Muscle of leg (tissue), 3 donors: ENCODE measurements at regions not wholly inside any gene's neighbourhood (a gene's known extent, or its start where the extent isn't known, plus 50 kb on each side); places are given as distances from the start of the nearest gene placed in this dataset.
A peak's percentile ranks its signal among the peaks of the same experiment; 100 is the strongest.

Source experiments
- DNase-seq: peaks from one replicate; pipeline ENCODE4 v3.0.0; 2013
- H3K27ac ChIP-seq: one replicate; pipeline ENCODE4 v1.5.1; 2013; ENCODE audit warnings: mild to moderate bottlenecking, low read length, control low read depth
- H3K27me3 ChIP-seq: one replicate; pipeline ENCODE4 v1.6.1; 2013; ENCODE audit warnings: low read length; ENCODE audit not compliant: control insufficient read depth, insufficient read depth
- H3K36me3 ChIP-seq: one replicate; pipeline ENCODE4 v1.6.1; 2013; ENCODE audit warnings: low read length; ENCODE audit not compliant: control insufficient read depth, insufficient read depth
- H3K4me1 ChIP-seq: one replicate; pipeline ENCODE4 v1.6.1; 2013; ENCODE audit warnings: low read length; ENCODE audit not compliant: control insufficient read depth, insufficient read depth
- H3K4me3 ChIP-seq: one replicate; pipeline ENCODE4 v1.5.1; 2013; ENCODE audit warnings: low read length, control low read depth
- H3K9me3 ChIP-seq: replicated peaks from 2 replicates; pipeline ENCODE4 v1.6.1; 2013; ENCODE audit warnings: low read depth, low read length; ENCODE audit not compliant: control insufficient read depth
- WGBS: methylation state at CpG from one replicate; pipeline ENCODE4 v1.1.5; 2013; ENCODE audit warnings: missing lambda C conversion rate; ENCODE audit not compliant: insufficient coverage; 5-methylcytosine and 5-hydroxymethylcytosine counted together

DNA sequence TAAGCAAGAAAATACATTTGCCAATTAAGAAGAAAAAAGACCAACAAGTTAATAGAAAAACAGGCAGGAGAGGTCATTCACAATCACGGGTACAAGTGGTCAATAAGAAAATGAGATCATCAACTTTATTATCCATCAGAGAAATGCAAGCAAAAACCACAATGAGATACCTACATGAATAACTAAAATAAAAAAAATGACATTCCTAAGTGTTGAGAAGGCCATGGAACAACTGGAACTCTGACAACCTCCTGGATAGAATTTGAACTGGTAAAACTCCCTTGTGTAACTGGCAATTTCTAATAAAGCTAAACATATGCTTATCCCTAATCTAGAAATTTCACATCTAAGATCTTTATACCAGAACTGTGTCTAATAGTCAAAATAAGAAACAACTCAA lies 135.4 kb upstream of the BACE2 start:
- no peaks in the 10 kb centered on the region for H3K36me3 ChIP-seq
- no peak overlapping the region for H3K4me3 ChIP-seq
- H3K4me1 ChIP-seq = peaks cover 4% of the 10 kb centered on the region
- no peak for DNase-seq
- H3K27me3 ChIP-seq = no peaks in the 10 kb centered on the region
- no CpG with 5 or more reads among the region's 1 CpG for WGBS
- no peaks in the 10 kb centered on the region for H3K9me3 ChIP-seq
- no peak overlapping the region for H3K27ac ChIP-seq

DNA sequence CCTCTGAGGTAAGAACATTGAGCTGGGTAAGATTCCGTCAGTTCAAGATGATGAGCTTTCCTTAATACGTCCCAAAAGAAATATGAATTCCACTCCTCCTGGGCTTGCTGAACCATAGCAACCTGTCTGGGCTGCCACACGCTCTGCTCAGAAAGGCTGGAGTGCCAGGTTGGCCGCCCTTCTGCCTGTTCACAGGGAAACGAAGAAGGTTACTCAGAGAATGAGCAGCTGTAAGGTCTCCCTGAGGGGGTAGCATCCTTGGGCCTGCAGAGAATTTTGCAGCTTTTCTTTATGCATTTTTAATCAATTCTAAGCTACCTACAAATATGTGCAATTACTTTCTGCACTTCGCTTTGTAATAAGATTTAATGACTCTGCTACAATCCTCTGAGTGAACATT lies 130.7 kb upstream of the BACE2 start:
- no peak for DNase-seq
- WGBS = 38% methylated on average over 3 of the region's 6 CpGs
- Histone ChIP-seq H3K9me3 (no peaks in the 10 kb centered on the region), H3K27me3 (peaks cover 2% of the 10 kb centered on the region), H3K36me3 (no peaks in the 10 kb centered on the region), H3K4me1 (peaks cover 4% of the 10 kb centered on the region), H3K4me3 (no peak overlapping the region), H3K27ac (no peak overlapping the region)

DNA sequence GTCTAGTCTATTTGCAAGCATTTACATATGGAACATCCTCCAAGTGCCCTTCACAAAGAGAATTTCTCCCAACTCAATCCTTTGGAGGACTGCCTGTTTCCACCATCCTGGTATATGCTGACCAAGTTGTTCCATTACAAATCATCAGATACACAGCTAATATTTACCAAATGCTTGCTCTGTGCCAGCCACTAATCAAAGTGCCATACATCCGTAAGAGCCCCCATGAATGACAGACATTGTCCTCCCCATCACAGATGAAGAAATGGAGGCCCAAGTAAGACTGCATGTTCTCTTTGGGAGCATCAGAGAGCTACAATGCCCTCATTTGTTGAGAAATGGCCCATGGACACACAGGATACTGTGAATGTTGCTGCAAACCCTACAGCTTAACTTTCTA lies 130.0 kb upstream of the BACE2 start:
- Histone ChIP-seq H3K36me3 (no peaks in the 10 kb centered on the region), H3K27me3 (peaks cover 2% of the 10 kb centered on the region), H3K4me3 (no peak overlapping the region), H3K4me1 (peaks cover 4% of the 10 kb centered on the region), H3K9me3 (no peaks in the 10 kb centered on the region), H3K27ac (no peak overlapping the region)
- no CpG with 5 or more reads among the region's 1 CpG for WGBS
- DNase-seq = no peak

DNA sequence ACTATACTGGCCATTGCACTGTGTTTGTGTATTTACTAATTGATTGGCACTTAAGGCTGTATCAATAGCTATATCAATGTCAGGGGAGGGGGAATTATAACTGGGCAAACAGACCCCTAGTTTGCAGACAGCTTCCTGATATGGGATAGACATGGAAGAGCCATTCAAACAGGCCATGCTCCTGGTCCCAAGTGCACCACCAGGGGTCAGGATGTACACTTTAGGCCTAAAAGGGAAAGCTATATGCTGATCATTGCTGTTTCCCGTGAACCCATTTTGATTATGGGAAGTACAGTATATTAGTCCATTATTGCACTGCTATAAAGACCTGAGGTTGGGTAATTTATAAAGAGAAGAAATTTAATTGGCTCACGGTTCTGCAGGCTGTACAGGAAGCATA lies 124.9 kb upstream of the BACE2 start:
- Histone ChIP-seq H3K27ac (no peak overlapping the region), H3K9me3 (no peaks in the 10 kb centered on the region), H3K27me3 (peaks cover 4% of the 10 kb centered on the region), H3K4me3 (no peak overlapping the region), H3K36me3 (no peaks in the 10 kb centered on the region), H3K4me1 (peaks cover 2% of the 10 kb centered on the region)
- no peak for DNase-seq
- WGBS = 83% methylated on average over 1 of the region's 2 CpGs

DNA sequence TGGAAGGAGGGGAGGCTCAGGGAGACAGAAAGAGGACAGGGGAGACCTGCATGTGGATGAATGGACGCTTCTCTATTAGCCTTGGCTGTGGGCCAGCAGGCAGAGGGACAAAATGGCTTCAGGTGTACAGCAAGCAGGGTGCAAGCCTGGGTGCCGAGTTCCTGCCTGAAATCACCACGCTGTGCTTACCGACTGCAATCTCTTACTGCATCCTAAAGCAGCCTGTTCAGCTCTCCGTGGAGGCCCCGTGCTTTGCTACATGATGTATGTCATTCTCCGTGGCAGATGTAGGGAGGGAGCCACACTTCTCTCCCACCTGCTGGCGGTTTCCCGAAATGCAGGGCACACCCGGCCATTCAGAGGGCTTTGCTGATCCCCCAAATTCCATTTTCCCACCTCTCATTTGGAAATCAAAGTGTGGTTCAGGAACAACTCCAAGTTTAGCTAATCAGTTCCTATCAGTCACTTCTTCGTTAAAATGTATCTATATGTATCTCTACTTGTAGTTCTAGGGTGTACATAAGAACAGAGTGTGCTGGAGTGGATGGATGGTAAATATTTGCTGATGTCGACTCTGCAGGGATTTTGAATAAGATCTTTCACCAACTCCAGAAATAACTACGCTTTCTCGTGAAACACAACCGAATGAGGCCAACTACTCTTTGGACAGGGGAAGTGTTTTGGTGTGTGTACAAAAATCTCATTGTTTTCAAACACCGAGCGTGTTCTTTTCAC lies 122.3 kb upstream of the BACE2 start:
- no peak overlapping the region for H3K4me3 ChIP-seq
- peaks cover 2% of the 10 kb centered on the region for H3K27me3 ChIP-seq
- no peaks in the 10 kb centered on the region for H3K9me3 ChIP-seq
- 28% methylated on average over 5 of the region's 17 CpGs for WGBS
- peaks cover 2% of the 10 kb centered on the region for H3K4me1 ChIP-seq
- DNase-seq = peak; percentile 45
- no peaks in the 10 kb centered on the region for H3K36me3 ChIP-seq
- no peak overlapping the region for H3K27ac ChIP-seq

DNA sequence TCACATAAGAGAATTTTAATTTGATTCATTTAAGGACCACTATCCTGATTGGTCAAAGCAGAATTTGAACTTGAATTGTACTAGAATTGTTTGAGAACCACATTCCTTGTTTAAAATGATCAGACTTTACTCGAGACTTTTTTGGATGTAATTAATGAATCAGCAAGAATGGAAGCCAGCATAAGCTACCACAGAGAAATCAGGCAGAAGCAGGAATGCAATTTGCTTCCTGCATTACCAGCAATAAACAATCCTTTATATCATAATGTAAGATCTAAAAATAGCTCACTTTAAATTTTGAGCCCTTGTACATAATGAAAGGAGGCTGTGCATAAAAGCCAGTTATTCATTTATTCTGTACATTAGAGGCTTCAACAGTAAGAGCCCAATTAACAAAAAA lies 119.8 kb upstream of the BACE2 start:
- H3K4me1 ChIP-seq = peaks cover 8% of the 10 kb centered on the region
- H3K27me3 ChIP-seq = peaks cover 2% of the 10 kb centered on the region
- H3K36me3 ChIP-seq = no peaks in the 10 kb centered on the region
- no peaks in the 10 kb centered on the region for H3K9me3 ChIP-seq
- no peak overlapping the region for H3K4me3 ChIP-seq
- DNase-seq = no peak
- no peak overlapping the region for H3K27ac ChIP-seq
- no CpG with 5 or more reads among the region's 1 CpG for WGBS

- no peaks in the 10 kb centered on the region for H3K9me3 ChIP-seq
- H3K4me3 ChIP-seq = no peak overlapping the region
- peaks cover 2% of the 10 kb centered on the region for H3K27me3 ChIP-seq
- 100% methylated on average over 1 of the region's 5 CpGs for WGBS
- H3K36me3 ChIP-seq = no peaks in the 10 kb centered on the region
- peaks cover 9% of the 10 kb centered on the region for H3K4me1 ChIP-seq
- DNase-seq = no peak
- H3K27ac ChIP-seq = no peak overlapping the region
These were observed 119.3 kb upstream of the BACE2 start for GRCh38 chr21:41048623-41049022.

DNA sequence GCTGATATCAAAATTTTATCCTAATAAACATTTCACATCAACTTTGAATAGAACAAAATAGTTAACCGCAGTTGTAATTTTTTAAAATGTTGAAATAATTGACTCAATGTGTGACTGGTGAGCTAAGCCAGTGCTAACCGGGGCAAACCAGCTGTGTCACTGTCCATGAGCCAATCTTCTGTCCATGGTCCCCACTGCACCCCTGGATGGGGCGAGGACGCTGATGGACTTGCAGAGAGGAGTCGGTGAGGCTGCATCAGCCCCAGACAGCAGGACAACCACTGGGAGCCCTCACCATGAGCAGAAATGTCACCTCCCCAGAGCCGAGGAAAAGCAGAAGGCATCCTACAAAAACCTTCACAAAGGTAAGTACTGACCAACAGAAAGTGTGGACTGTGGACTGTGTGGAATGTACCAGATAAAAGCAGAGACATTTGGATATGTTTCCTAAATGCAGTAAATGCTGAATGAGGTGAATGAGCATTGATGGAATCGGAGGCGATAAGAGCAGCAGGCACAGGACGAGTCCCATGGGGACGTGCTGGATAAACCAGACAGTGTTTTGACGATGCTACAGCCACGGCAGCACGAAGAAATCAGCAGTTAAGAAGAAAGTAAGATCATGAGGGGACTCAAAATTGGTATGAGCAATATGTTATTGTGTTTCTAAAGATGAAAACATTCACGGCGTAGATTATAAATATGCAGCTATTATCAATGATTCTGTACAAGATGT lies 115.0 kb upstream of the BACE2 start:
- peak overlapping the region; percentile 15 for H3K27ac ChIP-seq
- 55% methylated on average over 11 of the region's 15 CpGs for whole genome bisulfite sequencing
- no peaks in the 10 kb centered on the region for H3K9me3 ChIP-seq
- peak; percentile 37 for DNase-seq
- H3K27me3 ChIP-seq = no peaks in the 10 kb centered on the region
- H3K4me1 ChIP-seq = peaks cover 13% of the 10 kb centered on the region
- no peak overlapping the region for H3K4me3 ChIP-seq
- H3K36me3 ChIP-seq = no peaks in the 10 kb centered on the region

DNA sequence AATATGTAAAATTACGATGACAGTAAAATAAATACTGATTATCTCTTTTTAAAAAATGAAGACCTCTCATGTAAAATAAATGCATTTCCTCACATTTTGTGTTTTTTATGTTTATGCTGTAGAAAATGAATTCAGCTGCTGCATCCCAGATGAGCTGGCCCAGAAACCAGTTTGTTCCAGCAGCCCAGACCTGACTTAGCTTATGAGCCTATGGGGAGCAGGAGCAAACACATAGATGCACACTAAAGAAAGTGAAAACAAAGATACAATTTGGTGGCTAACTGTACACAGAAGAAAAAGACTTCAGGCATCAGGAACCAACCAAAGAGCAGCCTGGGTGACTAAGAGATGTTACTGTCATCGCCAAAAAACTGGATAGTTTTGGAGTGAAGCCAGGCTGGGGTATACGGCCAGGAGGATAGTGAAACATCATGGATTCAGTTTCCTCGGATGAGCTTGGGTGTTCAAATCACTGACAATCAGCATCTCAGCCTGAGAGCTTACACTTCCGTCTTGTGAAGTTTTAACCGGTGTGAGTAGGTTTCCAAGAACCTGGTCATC lies 113.9 kb upstream of the BACE2 start:
- Histone ChIP-seq H3K36me3 (no peaks in the 10 kb centered on the region), H3K9me3 (peaks cover 4% of the 10 kb centered on the region), H3K4me3 (no peak overlapping the region), H3K4me1 (peaks cover 13% of the 10 kb centered on the region), H3K27me3 (no peaks in the 10 kb centered on the region), H3K27ac (peak overlapping the region; percentile 80)
- WGBS = 14% methylated on average over 3 of the region's 6 CpGs
- DNase-seq = peak; percentile 93

- no peak overlapping the region for H3K27ac ChIP-seq
- H3K9me3 ChIP-seq = peaks cover 4% of the 10 kb centered on the region
- H3K4me1 ChIP-seq = peaks cover 13% of the 10 kb centered on the region
- no peaks in the 10 kb centered on the region for H3K36me3 ChIP-seq
- no peak for DNase-seq
- H3K4me3 ChIP-seq = no peak overlapping the region
- H3K27me3 ChIP-seq = no peaks in the 10 kb centered on the region
- 74% methylated on average over 8 of the region's 8 CpGs for WGBS
These were observed 112.7 kb upstream of the BACE2 start for GRCh38 chr21:41055266-41055665.
